AG04449 (cell line): ENCODE measurements at regions not wholly inside any gene's neighbourhood (a gene's known extent, or its start where the extent isn't known, plus 50 kb on each side); places are given as distances from the start of the nearest gene placed in this dataset.

Experiments used
- CTCF ChIA-PET: fragments of 350-600 bp; formaldehyde crosslinking; extraction: SDS; loops from one replicate; lab custom pipeline; 2021; ENCODE audit warnings: antibody characterized with exemption; lab: Yijun Ruan, JAX
- POLR2A ChIA-PET: fragments of 400-600, 350-600 bp; formaldehyde crosslinking; extraction: SDS; loops from one replicate; lab custom pipeline; 2020; ENCODE audit warnings: antibody characterized with exemption, inconsistent platforms; lab: Yijun Ruan, JAX
- DNase-seq: peaks from one replicate; pipeline ENCODE4 v3.0.0-alpha.2; 2010; ENCODE audit warnings: low read depth, low spot score
- H3K4me3 ChIP-seq: 2 replicates; pipeline ENCODE4 v1.5.1; 2011; ENCODE audit warnings: low read depth, mild to moderate bottlenecking, control low read depth, low read length
- CTCF ChIP-seq: IDR thresholded peaks from one replicate; pipeline ENCODE4 v1.5.1; 2011; ENCODE audit warnings: mild to moderate bottlenecking, moderate library complexity, low read length, control low read depth, inconsistent platforms; ENCODE audit not compliant: insufficient read depth; ENCODE audit errors: missing control alignments

- DNase-seq, result no peak
- CTCF ChIA-PET, result no interaction called here
- POLR2A ChIA-PET, result no interaction called here
Measured at GRCh38 chr14:30431552-30431951, 127.4 kb upstream of the G2E3 start.

GRCh38 chr14:30440961-30441360 lies 118.0 kb upstream of the G2E3 start:
- ChIA-PET CTCF (interaction anchor here (1.8 to 3.4 kb wide), 2 partner anchors 1686 to 1690 kb away, joined by 4 to 21 read pairs; no protein-coding TSS in a partner anchor), POLR2A (no interaction called here)
- DNase-seq, result no peak
- no peak overlapping the region for H3K4me3 ChIP-seq
- TF ChIP-seq CTCF, result no peak

More at GRCh38 chr14:30431552-30431951, 127.4 kb upstream of the G2E3 start:
- H3K4me3 ChIP-seq, result no peak overlapping the region
- no peak for TF ChIP-seq CTCF

GRCh38 chr14:30443368-30444007 lies 115.5 kb upstream of the G2E3 start:
- CTCF ChIA-PET, result interaction anchor here (1.0 to 3.4 kb wide), 6 partner anchors 10 to 1688 kb away, joined by 3 to 21 read pairs (median 4); no protein-coding TSS in a partner anchor

GRCh38 chr14:30444451-30444850 lies 114.5 kb upstream of the G2E3 start:
- POLR2A ChIA-PET, result no interaction called here
- no peak for TF ChIP-seq CTCF
- no peak overlapping the region for H3K4me3 ChIP-seq
- no peak for DNase-seq
- CTCF ChIA-PET, result no interaction called here

More at GRCh38 chr14:30443368-30444007, 115.5 kb upstream of the G2E3 start:
- POLR2A ChIA-PET, result no interaction called here
- H3K4me3 ChIP-seq, result no peak overlapping the region
- no peak for DNase-seq
- peak; percentile 4 for TF ChIP-seq CTCF

GRCh38 chr14:30445011-30445793 lies 113.8 kb upstream of the G2E3 start:
- CTCF ChIA-PET, result no interaction called here
- POLR2A ChIA-PET, result no interaction called here
- no peak for DNase-seq
- no peak overlapping the region for H3K4me3 ChIP-seq
- no peak for TF ChIP-seq CTCF

- no peak for TF ChIP-seq CTCF
- no peak overlapping the region for H3K4me3 ChIP-seq
- ChIA-PET CTCF (no interaction called here), POLR2A (no interaction called here)
- DNase-seq, result no peak
Measured at GRCh38 chr14:30445852-30446251, 113.1 kb upstream of the G2E3 start.
